SK-N-SH treated with all-trans-retinoic acid at 6 μM for 48 hours (cell line): ENCODE measurements at regions not wholly inside any gene's neighbourhood (a gene's known extent, or its start where the extent isn't known, plus 50 kb on each side); places are given as distances from the start of the nearest gene placed in this dataset.

Experiments
- CREB5 ChIP-seq: fragments of 250-450 bp; sonication (Bioruptor Pico); IDR thresholded peaks from 2 replicates; pipeline ENCODE4 v1.5.1; 2020; ENCODE audit warnings: low read depth, mild to moderate bottlenecking, moderate library complexity
- SNAI2 ChIP-seq: fragments of 250-450 bp; sonication (Bioruptor Pico); IDR thresholded peaks from 2 replicates; pipeline ENCODE4 v1.5.0; 2020; ENCODE audit warnings: mild to moderate bottlenecking, moderate library complexity

GRCh38 chr10:131546086-131546810 lies 234.7 kb upstream of the TCERG1L start:
- TF ChIP-seq SNAI2 (CRISPR knock-in tag) = no peak
- TF ChIP-seq CREB5 (CRISPR knock-in tag) = no peak
